GM23338 (cell line): ENCODE measurements at regions not wholly inside any gene's neighbourhood (a gene's known extent, or its start where the extent isn't known, plus 50 kb on each side); places are given as distances from the start of the nearest gene placed in this dataset.

Source experiments
- ATAC-seq: fragments of 200-7000 bp; cut with Tn5 transposase; 3 replicates; pipeline ENCODE4 v1.9.1; 2020
- DNase-seq: peaks from one replicate; pipeline ENCODE4 v3.0.0-alpha.2; 2015; ENCODE audit warnings: low spot score
- H2AFZ ChIP-seq: fragments of 200-600 bp; sonication (generic); 2 replicates; pipeline ENCODE4 v1.8.0; 2016; ENCODE audit warnings: antibody characterized with exemption, mild to moderate bottlenecking, moderate library complexity
- H3F3A ChIP-seq: fragments of 200-600 bp; sonication (generic); replicated peaks from 2 replicates; pipeline ENCODE4 v1.8.0; 2017; ENCODE audit warnings: antibody characterized with exemption, mixed run types, low read depth
- H3K27ac ChIP-seq: fragments of 200-600 bp; sonication (generic); 2 replicates; pipeline ENCODE4 v1.6.1; 2016; ENCODE audit warnings: low read depth
- H3K27me3 ChIP-seq: fragments of 200-600 bp; sonication (generic); 2 replicates; pipeline ENCODE4 v1.8.0; 2016; ENCODE audit warnings: mild to moderate bottlenecking, mixed run types, moderate library complexity; ENCODE audit not compliant: insufficient read depth
- H3K36me3 ChIP-seq: fragments of 200-600 bp; sonication (generic); 2 replicates; pipeline ENCODE4 v1.8.0; 2016; ENCODE audit warnings: mild to moderate bottlenecking; ENCODE audit not compliant: insufficient read depth
- H3K4me1 ChIP-seq: fragments of 200-600 bp; sonication (generic); 2 replicates; pipeline ENCODE4 v1.8.0; 2016; ENCODE audit warnings: mild to moderate bottlenecking, moderate library complexity; ENCODE audit not compliant: insufficient read depth
- H3K4me2 ChIP-seq: fragments of 200-600 bp; sonication (generic); 2 replicates; pipeline ENCODE4 v1.7.1; 2017; ENCODE audit warnings: mixed run types
- H3K4me3 ChIP-seq: fragments of 200-600 bp; sonication (generic); 2 replicates; pipeline ENCODE4 v1.6.1; 2016; ENCODE audit warnings: mixed run types
- H3K79me2 ChIP-seq: fragments of 200-600 bp; sonication (generic); replicated peaks from 2 replicates; pipeline ENCODE4 v1.8.0; 2017; ENCODE audit warnings: mild to moderate bottlenecking; ENCODE audit not compliant: insufficient read depth
- H3K9me2 ChIP-seq: fragments of 200-600 bp; sonication (generic); 2 replicates; pipeline ENCODE4 v1.8.0; 2017; ENCODE audit not compliant: insufficient read depth
- H4K20me1 ChIP-seq: fragments of 200-600 bp; sonication (generic); replicated peaks from 2 replicates; pipeline ENCODE4 v1.8.0; 2017; ENCODE audit warnings: mild to moderate bottlenecking; ENCODE audit not compliant: insufficient read depth
- H3K27ac Mint-ChIP-seq: 2 replicates; pipeline ENCODE4 v1.8.0; 2020; ENCODE audit warnings: inconsistent platforms, mild to moderate bottlenecking, moderate library complexity, mixed read lengths
- H3K27me3 Mint-ChIP-seq: 3 replicates; pipeline ENCODE4 v1.8.0; 2022; ENCODE audit warnings: low read depth, mild to moderate bottlenecking, moderate library complexity, mixed read lengths, inconsistent platforms; ENCODE audit not compliant: insufficient read depth, poor library complexity
- H3K36me3 Mint-ChIP-seq: 3 replicates; pipeline ENCODE4 v1.8.0; 2021; ENCODE audit warnings: low read depth, mild to moderate bottlenecking, inconsistent platforms, moderate library complexity, mixed read lengths
- H3K4me1 Mint-ChIP-seq: 3 replicates; pipeline ENCODE4 v1.8.0; 2020; ENCODE audit warnings: mild to moderate bottlenecking, inconsistent platforms, mixed read lengths
- H3K4me3 Mint-ChIP-seq: 3 replicates; pipeline ENCODE4 v1.8.0; 2021; ENCODE audit warnings: moderate library complexity, mild to moderate bottlenecking, inconsistent platforms, mixed read lengths
- H3K9me3 Mint-ChIP-seq: 3 replicates; pipeline ENCODE4 v1.8.0; 2020; ENCODE audit warnings: moderate library complexity, mild to moderate bottlenecking, inconsistent platforms, mixed read lengths
- CREB1 ChIP-seq: fragments of 250-450 bp; sonication (Bioruptor Pico); IDR thresholded peaks from 2 replicates; pipeline ENCODE4 v1.5.0; 2020; ENCODE audit warnings: low read depth, mild to moderate bottlenecking, moderate library complexity
- ETS1 ChIP-seq: IDR thresholded peaks from 2 replicates; pipeline ENCODE4 v1.6.1; 2016; ENCODE audit warnings: antibody characterized with exemption
- EZH2 ChIP-seq: fragments of 200-600 bp; sonication (generic); IDR thresholded peaks from one replicate; pipeline ENCODE4 v1.8.0; 2017; ENCODE audit warnings: antibody characterized with exemption, mild to moderate bottlenecking, low read depth; ENCODE audit not compliant: unreplicated experiment
- EZH2phosphoT487 ChIP-seq: fragments of 200-600 bp; sonication (generic); IDR thresholded peaks from one replicate; pipeline ENCODE4 v1.8.1; 2018; ENCODE audit warnings: antibody characterized with exemption; ENCODE audit not compliant: unreplicated experiment
- NANOG ChIP-seq: IDR thresholded peaks from 2 replicates; pipeline ENCODE4 v1.6.1; 2016; ENCODE audit warnings: antibody characterized with exemption, borderline replicate concordance
- POLR2AphosphoS5 ChIP-seq: IDR thresholded peaks from 2 replicates; pipeline ENCODE4 v1.6.1; 2016; ENCODE audit warnings: antibody characterized with exemption, low read depth
- REST ChIP-seq: IDR thresholded peaks from one replicate; pipeline ENCODE4 v1.6.1; 2018; ENCODE audit warnings: antibody characterized with exemption; ENCODE audit not compliant: unreplicated experiment
- STAT1 ChIP-seq: IDR thresholded peaks from one replicate; pipeline ENCODE4 v1.6.1; 2016; ENCODE audit warnings: antibody characterized with exemption; ENCODE audit not compliant: unreplicated experiment
- ZNF114 ChIP-seq: fragments of 250-450 bp; sonication (Bioruptor Pico); IDR thresholded peaks from 2 replicates; pipeline ENCODE4 v1.5.0; 2020; ENCODE audit warnings: mild to moderate bottlenecking, moderate library complexity
- ZNF331 ChIP-seq: fragments of 250-450 bp; sonication (Bioruptor Pico); IDR thresholded peaks from 2 replicates; pipeline ENCODE4 v1.5.0; 2020; ENCODE audit warnings: low read depth, mild to moderate bottlenecking, moderate library complexity
- ZNF462 ChIP-seq: fragments of 250-450 bp; sonication (Bioruptor Pico); IDR thresholded peaks from 2 replicates; pipeline ENCODE4 v1.5.0; 2020; ENCODE audit warnings: mild to moderate bottlenecking, moderate library complexity

- TF ChIP-seq ZNF462 (CRISPR knock-in tag) (no peak), CREB1 (CRISPR knock-in tag) (no peak), POLR2AphosphoS5 (no peak)
These were observed 82.0 kb upstream of the ATP11B start (continued) for GRCh38 chr3:182711261-182711683.

GRCh38 chr3:182711853-182712252, 81.5 kb upstream of the ATP11B start:
- H3K9me3 Mint-ChIP-seq: no peaks in the 10 kb centered on the region
- TF ChIP-seq CREB1 (CRISPR knock-in tag) (no peak), ZNF331 (CRISPR knock-in tag) (no peak), REST (no peak), STAT1 (no peak), ETS1 (no peak), ZNF114 (CRISPR knock-in tag) (no peak), POLR2AphosphoS5 (no peak), EZH2 (no peak), EZH2phosphoT487 (no peak), NANOG (no peak)

More at GRCh38 chr3:182711853-182712252, 81.5 kb upstream of the ATP11B start:
- Histone ChIP-seq H3K36me3 (no peaks in the 10 kb centered on the region), H3K4me1 (no peaks in the 10 kb centered on the region), H3K27me3 (no peaks in the 10 kb centered on the region), H3K4me2 (no peak overlapping the region), H3K79me2 (no peaks in the 10 kb centered on the region), H3K9me2 (no peaks in the 10 kb centered on the region), H2AFZ (no peak overlapping the region), H3F3A (no peaks in the 10 kb centered on the region), H3K27ac (no peak overlapping the region), H4K20me1 (no peaks in the 10 kb centered on the region), H3K4me3 (no peak overlapping the region)
- peaks cover 3% of the 10 kb centered on the region for H3K27me3 Mint-ChIP-seq
- H3K4me3 Mint-ChIP-seq: no peak overlapping the region
- DNase-seq (no peak), ATAC-seq (no peak)
- H3K27ac Mint-ChIP-seq: no peak overlapping the region
- peaks cover 10% of the 10 kb centered on the region for H3K4me1 Mint-ChIP-seq
- no peaks in the 10 kb centered on the region for H3K36me3 Mint-ChIP-seq
